Uterus (tissue), 3 donors: ENCODE measurements at regions not wholly inside any gene's neighbourhood (a gene's known extent, or its start where the extent isn't known, plus 50 kb on each side); places are given as distances from the start of the nearest gene placed in this dataset.

Experiments
- DNase-seq, 2 donors: peaks; one replicate each; pipeline ENCODE4 v3.0.0-alpha.2; 2019 to 2020
- H3K27ac ChIP-seq, 2 donors: fragments of 200-600 bp; sonication (generic); 1 replicate in 1 of 2; 2 replicates in 1 of 2; pipeline ENCODE4 v1.5.1; 2016 to 2018
- H3K27me3 ChIP-seq, 2 donors: fragments of 200-600 bp; sonication (generic); one replicate each; pipeline ENCODE4 v1.5.1; 2018 to 2019; ENCODE audit warnings: control low read depth in 1 of 2
- H3K36me3 ChIP-seq, 2 donors: fragments of 200-600 bp; sonication (generic); one replicate each; pipeline ENCODE4 v1.5.1; 2019; ENCODE audit warnings: control low read depth in 1 of 2
- H3K4me1 ChIP-seq, 2 donors: fragments of 200-600 bp; sonication (generic); one replicate each; pipeline ENCODE4 v1.5.1; 2018 to 2019; ENCODE audit warnings: control low read depth in 1 of 2
- H3K4me3 ChIP-seq, 2 donors: fragments of 200-600 bp; sonication (generic); 1 replicate in 1 of 2; 2 replicates in 1 of 2; pipeline ENCODE4 v1.5.1; 2018 to 2019; ENCODE audit warnings: mild to moderate bottlenecking in 1 of 2
- H3K9me3 ChIP-seq, 2 donors: fragments of 200-600 bp; sonication (generic); one replicate each; pipeline ENCODE4 v1.5.1; 2019; ENCODE audit warnings: control low read depth in 1 of 2
- CTCF ChIP-seq, 4 experiments: fragments of 200-600 bp in 2 of 4; fragments of 450-650 bp in 2 of 4; sonication (generic) in 2 of 4; IDR thresholded peaks; one replicate each; pipeline ENCODE4 v1.5.1; 2016 to 2019; ENCODE audit warnings: antibody characterized with exemption in 4 of 4, mild to moderate bottlenecking in 2 of 4, moderate library complexity in 1 of 4
- POLR2A ChIP-seq, 2 donors: fragments of 450-650 bp; IDR thresholded peaks; one replicate each; pipeline ENCODE4 v1.6.1; 2016; ENCODE audit warnings: antibody characterized with exemption in 2 of 2, mild to moderate bottlenecking in 1 of 2, moderate library complexity in 1 of 2
- intact Hi-C: fragments of 100-400 bp; cut with DNase I; formaldehyde crosslinking; loops from one replicate; pipeline ENCODE4 v1.15.1; 2023; ENCODE audit warnings: low total_unique reads
- donor health status: DM: yes; HTN: yes; CAD: no.

- no peak for TF ChIP-seq POLR2A (IDR thresholded peaks at IDR 0.05)
- no peak for TF ChIP-seq CTCF (IDR thresholded peaks at IDR 0.05)
- Histone ChIP-seq H3K4me3 (no peak overlapping the region), H3K9me3 (no peaks in the 10 kb centered on the region), H3K27me3 (no peaks in the 10 kb centered on the region), H3K4me1 (peaks cover 0 to 5% of the 10 kb centered on the region in 2 donors), H3K36me3 (no peaks in the 10 kb centered on the region), H3K27ac (no peak overlapping the region)
- DNase-seq = no peak
- intact Hi-C loops = no loop called here
Observed at GRCh38 chr2:66849153-66849755, 414.3 kb downstream of the MEIS1 start.

- Histone ChIP-seq H3K27me3 (no peaks in the 10 kb centered on the region), H3K4me1 (peaks cover 7 to 10% of the 10 kb centered on the region in 2 donors), H3K9me3 (no peaks in the 10 kb centered on the region), H3K36me3 (no peaks in the 10 kb centered on the region), H3K4me3 (no peak overlapping the region), H3K27ac (peak overlapping the region in 1 of 2 donors; percentile 92)
- intact Hi-C loops = no loop called here
- TF ChIP-seq POLR2A (IDR thresholded peaks at IDR 0.05) (no peak), CTCF (IDR thresholded peaks at IDR 0.05) (no peak)
- no peak for DNase-seq
Observed at GRCh38 chr2:66850376-66850775, 415.5 kb downstream of the MEIS1 start.

- TF ChIP-seq CTCF (IDR thresholded peaks at IDR 0.05) (no peak), POLR2A (IDR thresholded peaks at IDR 0.05) (no peak)
- no peaks in the 10 kb centered on the region for H3K36me3 ChIP-seq
- no peaks in the 10 kb centered on the region for H3K27me3 ChIP-seq
- DNase-seq = no peak
- H3K4me3 ChIP-seq = no peak overlapping the region
- peak overlapping the region; percentile 92 to 95 for H3K27ac ChIP-seq
- H3K9me3 ChIP-seq = no peaks in the 10 kb centered on the region
- intact Hi-C loops = no loop called here
- peaks cover 7 to 10% of the 10 kb centered on the region in 2 donors for H3K4me1 ChIP-seq
Observed at GRCh38 chr2:66851449-66851872, 416.5 kb downstream of the MEIS1 start.

GRCh38 chr2:66852953-66853352 is 418.0 kb downstream of the MEIS1 start:
- Histone ChIP-seq H3K4me1 (peaks cover 7 to 10% of the 10 kb centered on the region in 2 donors), H3K9me3 (no peaks in the 10 kb centered on the region), H3K4me3 (no peak overlapping the region), H3K36me3 (no peaks in the 10 kb centered on the region), H3K27ac (peak overlapping the region; percentile 92 to 95), H3K27me3 (no peaks in the 10 kb centered on the region)
- no peak for DNase-seq
- TF ChIP-seq CTCF (IDR thresholded peaks at IDR 0.05) (no peak), POLR2A (IDR thresholded peaks at IDR 0.05) (no peak)
- intact Hi-C loops = no loop called here

GRCh38 chr2:66853585-66853984 is 418.7 kb downstream of the MEIS1 start:
- H3K27ac ChIP-seq = peak overlapping the region; percentile 92 to 95
- H3K27me3 ChIP-seq = no peaks in the 10 kb centered on the region
- no peak overlapping the region for H3K4me3 ChIP-seq
- TF ChIP-seq CTCF (IDR thresholded peaks at IDR 0.05) (no peak), POLR2A (IDR thresholded peaks at IDR 0.05) (peak in 1 of 2 donors; percentile 15)
- no peaks in the 10 kb centered on the region for H3K9me3 ChIP-seq
- DNase-seq = peak; percentile 91 to 93
- H3K4me1 ChIP-seq = peaks cover 7 to 10% of the 10 kb centered on the region in 2 donors
- intact Hi-C loops = no loop called here
- no peaks in the 10 kb centered on the region for H3K36me3 ChIP-seq
